NCI-H2227 (cell line): ENCODE measurements at regions not wholly inside any gene's neighbourhood (a gene's known extent, or its start where the extent isn't known, plus 50 kb on each side); places are given as distances from the start of the nearest gene placed in this dataset.

Experiments used
- DNase-seq: peaks from one replicate; lab custom pipeline; 2025; ENCODE audit not compliant: unreplicated experiment; lab: John Stamatoyannopoulos, UW

GRCh38 chr2:137729305-137729704 is 235.0 kb upstream of the HNMT start:
- DNase-seq, result no peak

GRCh38 chr2:137737559-137737958 is 226.7 kb upstream of the HNMT start:
- DNase-seq, result no peak

- no peak for DNase-seq
Measured at GRCh38 chr2:137741784-137742362, 222.4 kb upstream of the HNMT start.

GRCh38 chr2:137747509-137747908 is 216.8 kb upstream of the HNMT start:
- no peak for DNase-seq

GRCh38 chr2:137748533-137748932 is 215.7 kb upstream of the HNMT start:
- DNase-seq, result no peak

- peak; percentile 33 for DNase-seq
Measured at GRCh38 chr2:137764646-137765045, 199.6 kb upstream of the HNMT start.

- no peak for DNase-seq
Measured at GRCh38 chr2:137769406-137769805, 194.9 kb upstream of the HNMT start.

GRCh38 chr2:137770166-137770565 is 194.1 kb upstream of the HNMT start:
- DNase-seq, result no peak

GRCh38 chr2:137771064-137771463 is 193.2 kb upstream of the HNMT start:
- no peak for DNase-seq

- DNase-seq, result no peak
Measured at GRCh38 chr2:137772451-137772850, 191.8 kb upstream of the HNMT start.

GRCh38 chr2:137775529-137775928 is 188.7 kb upstream of the HNMT start:
- no peak for DNase-seq

GRCh38 chr2:137776697-137777096 is 187.6 kb upstream of the HNMT start:
- DNase-seq, result no peak

GRCh38 chr2:137797641-137798040 is 166.6 kb upstream of the HNMT start:
- DNase-seq, result no peak

GRCh38 chr2:137799600-137799999 is 164.7 kb upstream of the HNMT start:
- no peak for DNase-seq

GRCh38 chr2:137800386-137800785 is 163.9 kb upstream of the HNMT start:
- no peak for DNase-seq

GRCh38 chr2:137801228-137801627 is 163.0 kb upstream of the HNMT start:
- no peak for DNase-seq

GRCh38 chr2:137802038-137802437 is 162.2 kb upstream of the HNMT start:
- DNase-seq, result no peak

GRCh38 chr2:137806068-137806805 is 158.0 kb upstream of the HNMT start:
- no peak for DNase-seq

- DNase-seq, result no peak
Measured at GRCh38 chr2:137809252-137809651, 155.0 kb upstream of the HNMT start.

- no peak for DNase-seq
Measured at GRCh38 chr2:137809837-137810236, 154.4 kb upstream of the HNMT start.

GRCh38 chr2:137812517-137812916 is 151.8 kb upstream of the HNMT start:
- DNase-seq, result no peak

- DNase-seq, result no peak
Measured at GRCh38 chr2:137813176-137813575, 151.1 kb upstream of the HNMT start.

- DNase-seq, result no peak
Measured at GRCh38 chr2:137817058-137817457, 147.2 kb upstream of the HNMT start.
